Thyroid gland (tissue), 4 donors: ENCODE measurements at regions not wholly inside any gene's neighbourhood (a gene's known extent, or its start where the extent isn't known, plus 50 kb on each side); places are given as distances from the start of the nearest gene placed in this dataset.

Experiments
- DNase-seq, 2 donors: peaks; one replicate each; pipeline ENCODE4 v3.0.0-alpha.2; 2019
- H3K27ac ChIP-seq, 3 donors: fragments of 200-600 bp; sonication (generic); 1 replicate in 2 of 3; 2 replicates in 1 of 3; pipeline ENCODE4 v1.5.1; 2016 to 2019; ENCODE audit warnings: mild to moderate bottlenecking in 1 of 3, moderate library complexity in 1 of 3
- H3K27me3 ChIP-seq: fragments of 200-600 bp; sonication (generic); one replicate; pipeline ENCODE4 v1.5.1; 2019
- H3K36me3 ChIP-seq, 2 donors: fragments of 200-600 bp; sonication (generic); one replicate each; pipeline ENCODE4 v1.5.1; 2016 to 2019
- H3K4me1 ChIP-seq, 2 donors: fragments of 200-600 bp; sonication (generic); one replicate each; pipeline ENCODE4 v1.5.1; 2017 to 2019
- H3K4me3 ChIP-seq, 3 donors: fragments of 200-600 bp; sonication (generic); replicated peaks in 1 of 3; 1 replicate in 2 of 3; 2 replicates in 1 of 3; pipeline ENCODE4 v1.5.1; 2016; ENCODE audit warnings: mild to moderate bottlenecking in 1 of 3
- H3K9me3 ChIP-seq: fragments of 200-600 bp; sonication (generic); one replicate; pipeline ENCODE4 v1.5.1; 2017
- CTCF ChIP-seq, 6 experiments: fragments of 200-600 bp in 3 of 6; fragments of 450-650 bp in 3 of 6; sonication (generic) in 3 of 6; IDR thresholded peaks; one replicate each; pipeline ENCODE4 v1.5.1; 2016 to 2019; ENCODE audit warnings: antibody characterized with exemption in 6 of 6, mild to moderate bottlenecking in 2 of 6, inconsistent platforms in 1 of 6, moderate library complexity in 1 of 6
- POLR2A ChIP-seq, 2 donors: fragments of 450-650 bp; IDR thresholded peaks; one replicate each; pipeline ENCODE4 v1.6.1; 2017; ENCODE audit warnings: antibody characterized with exemption in 2 of 2, mild to moderate bottlenecking in 2 of 2, moderate library complexity in 1 of 2
- WGBS, 2 donors: methylation state at CpG; one replicate each; pipeline ENCODE4 v1.1.5; 2017; 5-methylcytosine and 5-hydroxymethylcytosine counted together
- intact Hi-C: fragments of 100-400 bp; cut with DNase I; formaldehyde crosslinking; loops from one replicate; pipeline ENCODE4 v1.15.1; 2023

- H3K4me1 ChIP-seq = no peaks in the 10 kb centered on the region
- H3K9me3 ChIP-seq = no peaks in the 10 kb centered on the region
- no peak overlapping the region for H3K27ac ChIP-seq
- no peaks in the 10 kb centered on the region for H3K27me3 ChIP-seq
- intact Hi-C loops = no loop called here
- no peaks in the 10 kb centered on the region for H3K36me3 ChIP-seq
- TF ChIP-seq POLR2A (IDR thresholded peaks at IDR 0.05) (no peak), CTCF (IDR thresholded peaks at IDR 0.05) (no peak)
- no peak for DNase-seq
- WGBS, 2 donors = 68 to 80% methylated on average over 2 of the region's 2 CpGs
- no peak overlapping the region for H3K4me3 ChIP-seq
Measured at GRCh38 chrX:125758819-125759218, 407.3 kb downstream of the DCAF12L2 start.

- no peaks in the 10 kb centered on the region for H3K36me3 ChIP-seq
- DNase-seq = no peak
- WGBS, 2 donors = 38% methylated on average over 1 of the region's 1 CpG
- intact Hi-C loops = no loop called here
- H3K4me1 ChIP-seq = no peaks in the 10 kb centered on the region
- TF ChIP-seq CTCF (IDR thresholded peaks at IDR 0.05) (no peak), POLR2A (IDR thresholded peaks at IDR 0.05) (no peak)
- H3K9me3 ChIP-seq = no peaks in the 10 kb centered on the region
- no peak overlapping the region for H3K4me3 ChIP-seq
- H3K27me3 ChIP-seq = no peaks in the 10 kb centered on the region
- H3K27ac ChIP-seq = no peak overlapping the region
Measured at GRCh38 chrX:125762954-125763353, 403.1 kb downstream of the DCAF12L2 start.

- no peak for DNase-seq
- no peak overlapping the region for H3K4me3 ChIP-seq
- H3K4me1 ChIP-seq = no peaks in the 10 kb centered on the region
- no peaks in the 10 kb centered on the region for H3K9me3 ChIP-seq
- H3K27me3 ChIP-seq = no peaks in the 10 kb centered on the region
- intact Hi-C loops = no loop called here
- TF ChIP-seq CTCF (IDR thresholded peaks at IDR 0.05) (no peak), POLR2A (IDR thresholded peaks at IDR 0.05) (no peak)
- H3K27ac ChIP-seq = no peak overlapping the region
- WGBS, 2 donors = 94 to 100% methylated on average over 2 of the region's 2 CpGs
- no peaks in the 10 kb centered on the region for H3K36me3 ChIP-seq
Measured at GRCh38 chrX:125765347-125765746, 400.7 kb downstream of the DCAF12L2 start.

GRCh38 chrX:125769628-125770027 lies 396.5 kb downstream of the DCAF12L2 start:
- no peaks in the 10 kb centered on the region for H3K36me3 ChIP-seq
- no peak for DNase-seq
- TF ChIP-seq POLR2A (IDR thresholded peaks at IDR 0.05) (no peak), CTCF (IDR thresholded peaks at IDR 0.05) (no peak)
- 77 to 92% methylated on average over 2 of the region's 2 CpGs for WGBS, 2 donors
- no peak overlapping the region for H3K27ac ChIP-seq
- no peaks in the 10 kb centered on the region for H3K9me3 ChIP-seq
- H3K27me3 ChIP-seq = no peaks in the 10 kb centered on the region
- intact Hi-C loops = no loop called here
- H3K4me1 ChIP-seq = no peaks in the 10 kb centered on the region
- no peak overlapping the region for H3K4me3 ChIP-seq

- no peak for DNase-seq
- Histone ChIP-seq H3K27me3 (no peaks in the 10 kb centered on the region), H3K4me1 (no peaks in the 10 kb centered on the region), H3K36me3 (no peaks in the 10 kb centered on the region), H3K27ac (no peak overlapping the region), H3K9me3 (no peaks in the 10 kb centered on the region), H3K4me3 (no peak overlapping the region)
- intact Hi-C loops = no loop called here
- 63 to 76% methylated on average over 3 of the region's 3 CpGs for WGBS, 2 donors
- TF ChIP-seq POLR2A (IDR thresholded peaks at IDR 0.05) = no peak
- no peak for TF ChIP-seq CTCF (IDR thresholded peaks at IDR 0.05)
Measured at GRCh38 chrX:125778261-125778660, 387.8 kb downstream of the DCAF12L2 start.
